ENCODE measurements at regions not wholly inside any gene's neighbourhood (a gene's known extent, or its start where the extent isn't known, plus 50 kb on each side); places are given as distances from the start of the nearest gene placed in this dataset.

DNA sequence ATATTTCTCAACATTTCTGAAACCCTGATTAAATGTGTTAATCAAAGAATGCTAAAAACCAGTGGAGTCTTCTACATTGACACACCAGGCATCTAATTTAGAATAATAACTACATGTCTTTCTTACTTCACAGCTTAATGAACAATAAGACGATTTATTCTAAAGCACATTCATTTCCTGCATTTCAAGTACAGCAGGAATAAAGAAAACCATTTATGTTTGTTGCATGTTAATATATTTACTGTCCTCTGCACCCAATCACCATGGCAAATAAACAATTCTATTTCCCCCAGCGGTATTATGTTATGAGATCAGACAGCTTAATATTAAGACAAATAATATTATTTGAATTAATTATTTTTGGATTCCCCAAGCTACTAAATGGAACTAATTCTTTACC lies 1336.3 kb upstream of the CADM2 start:
- Histone ChIP-seq H3K27ac (ENCODE audit: low read depth, low read length) (no peak overlapping the region), H3K4me2 (ENCODE audit: low read length) (no peak overlapping the region), H3K4me1 (ENCODE audit: control insufficient read depth, low read length) (no peaks in the 10 kb centered on the region), H3K36me3 (ENCODE audit: control insufficient read depth, low read length) (no peaks in the 10 kb centered on the region), H3K4me3 (ENCODE audit: low read length) (no peak overlapping the region), H3K79me2 (ENCODE audit: control insufficient read depth, low read length) (no peaks in the 10 kb centered on the region), H4K20me1 (ENCODE audit: control insufficient read depth, insufficient read depth, low read depth, low read length) (no peaks in the 10 kb centered on the region), H3K9me3 (ENCODE audit: control insufficient read depth, insufficient read depth, low read length) (no peaks in the 10 kb centered on the region), H3F3A (ENCODE audit: control insufficient read depth, insufficient read depth) (no peaks in the 10 kb centered on the region), H3K9me2 (replicated peaks; ENCODE audit: control insufficient read depth, low read length) (no peaks in the 10 kb centered on the region), H3K27me3 (ENCODE audit: control insufficient read depth, low read length) (no peaks in the 10 kb centered on the region)
- no peak for TF ChIP-seq EZH2phosphoT487 (IDR thresholded peaks at IDR 0.05; ENCODE audit: borderline replicate concordance, low read length)
- TF ChIP-seq, protein P1, sequence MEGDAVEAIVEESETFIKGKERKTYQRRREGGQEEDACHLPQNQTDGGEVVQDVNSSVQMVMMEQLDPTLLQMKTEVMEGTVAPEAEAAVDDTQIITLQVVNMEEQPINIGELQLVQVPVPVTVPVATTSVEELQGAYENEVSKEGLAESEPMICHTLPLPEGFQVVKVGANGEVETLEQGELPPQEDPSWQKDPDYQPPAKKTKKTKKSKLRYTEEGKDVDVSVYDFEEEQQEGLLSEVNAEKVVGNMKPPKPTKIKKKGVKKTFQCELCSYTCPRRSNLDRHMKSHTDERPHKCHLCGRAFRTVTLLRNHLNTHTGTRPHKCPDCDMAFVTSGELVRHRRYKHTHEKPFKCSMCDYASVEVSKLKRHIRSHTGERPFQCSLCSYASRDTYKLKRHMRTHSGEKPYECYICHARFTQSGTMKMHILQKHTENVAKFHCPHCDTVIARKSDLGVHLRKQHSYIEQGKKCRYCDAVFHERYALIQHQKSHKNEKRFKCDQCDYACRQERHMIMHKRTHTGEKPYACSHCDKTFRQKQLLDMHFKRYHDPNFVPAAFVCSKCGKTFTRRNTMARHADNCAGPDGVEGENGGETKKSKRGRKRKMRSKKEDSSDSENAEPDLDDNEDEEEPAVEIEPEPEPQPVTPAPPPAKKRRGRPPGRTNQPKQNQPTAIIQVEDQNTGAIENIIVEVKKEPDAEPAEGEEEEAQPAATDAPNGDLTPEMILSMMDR (IDR thresholded peaks at IDR 0.05; ENCODE audit: low read depth, low read length, poor library complexity, severe bottlenecking), result no peak

- H3K27me3 ChIP-seq (ENCODE audit: control insufficient read depth, low read length), result no peaks in the 10 kb centered on the region
- H3K36me3 ChIP-seq (ENCODE audit: control insufficient read depth, low read length), result no peaks in the 10 kb centered on the region
- H3K4me3 ChIP-seq (ENCODE audit: low read length), result no peak overlapping the region
- no peak overlapping the region for H3K4me2 ChIP-seq (ENCODE audit: low read length)
- TF ChIP-seq EZH2phosphoT487 (IDR thresholded peaks at IDR 0.05; ENCODE audit: borderline replicate concordance, low read length), result no peak
- TF ChIP-seq, protein P1 (IDR thresholded peaks at IDR 0.05; ENCODE audit: low read depth, low read length, poor library complexity, severe bottlenecking), result no peak
- H3K9me3 ChIP-seq (ENCODE audit: control insufficient read depth, insufficient read depth, low read length), result no peaks in the 10 kb centered on the region
- no peaks in the 10 kb centered on the region for H4K20me1 ChIP-seq (ENCODE audit: control insufficient read depth, insufficient read depth, low read depth, low read length)
- no peaks in the 10 kb centered on the region for H3F3A ChIP-seq (ENCODE audit: control insufficient read depth, insufficient read depth)
- no peaks in the 10 kb centered on the region for H3K9me2 ChIP-seq (replicated peaks; ENCODE audit: control insufficient read depth, low read length)
- H3K79me2 ChIP-seq (ENCODE audit: control insufficient read depth, low read length), result no peaks in the 10 kb centered on the region
- no peak overlapping the region for H3K27ac ChIP-seq (ENCODE audit: low read depth, low read length)
- H3K4me1 ChIP-seq (ENCODE audit: control insufficient read depth, low read length), result no peaks in the 10 kb centered on the region
Measured at GRCh38 chr3:83625261-83625660, 1333.5 kb upstream of the CADM2 start.

GRCh38 chr3:83628471-83628870 lies 1330.3 kb upstream of the CADM2 start:
- H3K9me3 ChIP-seq (ENCODE audit: control insufficient read depth, insufficient read depth, low read length), result no peaks in the 10 kb centered on the region
- H3F3A ChIP-seq (ENCODE audit: control insufficient read depth, insufficient read depth), result no peaks in the 10 kb centered on the region
- H3K27me3 ChIP-seq (ENCODE audit: control insufficient read depth, low read length), result no peaks in the 10 kb centered on the region
- H4K20me1 ChIP-seq (ENCODE audit: control insufficient read depth, insufficient read depth, low read depth, low read length), result no peaks in the 10 kb centered on the region
- no peaks in the 10 kb centered on the region for H3K9me2 ChIP-seq (replicated peaks; ENCODE audit: control insufficient read depth, low read length)
- H3K27ac ChIP-seq (ENCODE audit: low read depth, low read length), result no peak overlapping the region
- TF ChIP-seq, protein P1 (IDR thresholded peaks at IDR 0.05; ENCODE audit: low read depth, low read length, poor library complexity, severe bottlenecking), result no peak
- H3K79me2 ChIP-seq (ENCODE audit: control insufficient read depth, low read length), result no peaks in the 10 kb centered on the region
- H3K4me3 ChIP-seq (ENCODE audit: low read length), result no peak overlapping the region
- no peaks in the 10 kb centered on the region for H3K4me1 ChIP-seq (ENCODE audit: control insufficient read depth, low read length)
- H3K36me3 ChIP-seq (ENCODE audit: control insufficient read depth, low read length), result no peaks in the 10 kb centered on the region
- no peak overlapping the region for H3K4me2 ChIP-seq (ENCODE audit: low read length)

- Histone ChIP-seq H3K4me3 (ENCODE audit: low read length) (no peak overlapping the region), H3K4me1 (ENCODE audit: control insufficient read depth, low read length) (no peaks in the 10 kb centered on the region), H3K27me3 (ENCODE audit: control insufficient read depth, low read length) (no peaks in the 10 kb centered on the region), H3K27ac (ENCODE audit: low read depth, low read length) (no peak overlapping the region), H3K4me2 (ENCODE audit: low read length) (no peak overlapping the region), H3K36me3 (ENCODE audit: control insufficient read depth, low read length) (no peaks in the 10 kb centered on the region), H3F3A (ENCODE audit: control insufficient read depth, insufficient read depth) (no peaks in the 10 kb centered on the region), H4K20me1 (ENCODE audit: control insufficient read depth, insufficient read depth, low read depth, low read length) (no peaks in the 10 kb centered on the region), H3K79me2 (ENCODE audit: control insufficient read depth, low read length) (no peaks in the 10 kb centered on the region), H3K9me3 (ENCODE audit: control insufficient read depth, insufficient read depth, low read length) (no peaks in the 10 kb centered on the region), H3K9me2 (replicated peaks; ENCODE audit: control insufficient read depth, low read length) (no peaks in the 10 kb centered on the region)
- TF ChIP-seq, protein P1 (IDR thresholded peaks at IDR 0.05; ENCODE audit: low read depth, low read length, poor library complexity, severe bottlenecking), result no peak
- no peak for TF ChIP-seq EZH2phosphoT487 (IDR thresholded peaks at IDR 0.05; ENCODE audit: borderline replicate concordance, low read length)
Measured at GRCh38 chr3:83632526-83632925, 1326.3 kb upstream of the CADM2 start.

Data from DOHH2 (cell line).